HL-60 (cell line): ENCODE measurements at regions not wholly inside any gene's neighbourhood (a gene's known extent, or its start where the extent isn't known, plus 50 kb on each side); places are given as distances from the start of the nearest gene placed in this dataset.

ENCODE experiments used
- CTCF ChIP-seq: IDR thresholded peaks from one replicate; pipeline ENCODE4 v1.5.1; 2011; ENCODE audit warnings: low read length, control low read depth, inconsistent platforms; ENCODE audit not compliant: insufficient read depth
- GABPA ChIP-seq: IDR thresholded peaks from 2 replicates; pipeline ENCODE4 v1.6.1; 2012; ENCODE audit warnings: low read depth
- POLR2AphosphoS5 ChIP-seq: IDR thresholded peaks from 2 replicates; pipeline ENCODE4 v1.6.1; 2012; ENCODE audit warnings: low read depth
- REST ChIP-seq: IDR thresholded peaks from 2 replicates; pipeline ENCODE4 v1.6.1; 2012; ENCODE audit warnings: low read depth; ENCODE audit not compliant: insufficient replicate concordance
- SPI1 ChIP-seq: IDR thresholded peaks from 2 replicates; pipeline ENCODE4 v1.6.1; 2012; ENCODE audit warnings: low read depth, mild to moderate bottlenecking, borderline replicate concordance

DNA sequence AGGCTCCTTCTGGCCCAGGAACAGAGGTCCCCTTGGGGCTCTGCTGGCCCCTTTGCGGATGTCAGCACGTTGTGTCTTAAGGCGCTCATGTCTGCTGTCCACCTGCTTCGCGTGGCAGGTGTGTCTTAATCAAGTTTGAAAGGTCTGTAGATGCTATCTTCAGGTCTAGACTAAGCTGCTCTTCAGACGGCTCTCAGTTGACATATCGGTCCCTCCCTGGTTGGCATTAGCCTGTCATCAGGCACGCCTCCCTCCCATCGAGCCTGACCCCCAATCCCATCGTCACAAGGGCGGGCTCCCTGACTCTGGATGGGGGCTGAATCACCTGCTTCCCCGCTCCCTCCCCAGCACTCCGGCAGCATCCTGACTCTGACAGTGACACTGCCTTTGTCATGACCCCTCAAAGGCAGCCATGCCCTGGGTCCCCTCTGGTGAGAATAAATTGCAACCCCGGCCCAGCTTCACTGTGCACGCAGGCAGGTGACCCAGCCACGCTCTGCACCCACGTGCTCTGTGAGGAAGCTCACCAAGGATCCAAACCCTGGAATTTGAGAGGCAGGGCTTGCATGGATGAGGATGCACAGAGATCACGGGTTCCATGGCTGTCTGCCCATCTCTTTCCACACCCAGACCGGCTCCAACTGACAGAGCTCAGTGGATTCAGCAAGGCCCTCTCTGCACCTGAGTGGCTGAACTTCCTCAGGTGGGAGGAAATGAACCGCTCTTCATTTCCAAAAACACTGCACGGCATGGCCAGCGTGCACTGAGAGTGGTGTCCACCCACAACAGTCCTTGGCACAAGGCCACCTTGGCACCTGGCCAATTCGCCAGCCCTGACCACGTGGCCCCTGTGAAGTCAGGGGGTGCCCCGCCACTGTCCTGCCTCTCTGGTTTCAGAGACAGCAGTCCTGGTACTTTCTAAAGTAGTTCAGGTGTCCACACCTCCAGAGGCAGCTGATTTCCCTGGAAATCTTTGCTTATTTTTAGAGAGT, 110.2 kb upstream of the GPC1 start:
- TF ChIP-seq CTCF = no peak
- no peak for TF ChIP-seq POLR2AphosphoS5
- TF ChIP-seq REST = no peak
- no peak for TF ChIP-seq SPI1
- no peak for TF ChIP-seq GABPA
